Common myeloid progenitor, CD34-positive (primary cell): ENCODE measurements at regions not wholly inside any gene's neighbourhood (a gene's known extent, or its start where the extent isn't known, plus 50 kb on each side); places are given as distances from the start of the nearest gene placed in this dataset.
A peak's percentile ranks its signal among the peaks of the same experiment; 100 is the strongest.
"Not testable (repeated sequence)": the region's sequence is repeated elsewhere in the genome, so short reads cannot be mapped to it uniquely, and the experiment has no call there.

ENCODE experiments used
- CTCF ChIA-PET: fragments of 350-600 bp; sonication (Branson Sonifier 250); formaldehyde crosslinking; loops from one replicate; lab custom pipeline; 2021; ENCODE audit warnings: antibody characterized with exemption; lab: Charles Lee
- POLR2A ChIA-PET: fragments of 350-600 bp; sonication (Branson Sonifier 250); formaldehyde crosslinking; loops from one replicate; lab custom pipeline; 2021; ENCODE audit warnings: antibody characterized with exemption; lab: Charles Lee
- DNase-seq, 3 donors: peaks; one replicate each; pipeline versions ENCODE4 v3.0.0 to v3.0.0-alpha.2; 2013
- H3K27ac ChIP-seq, 2 experiments: 1 replicate in 1 of 2; 2 replicates in 1 of 2; pipeline ENCODE4 v1.7.0; 2013; ENCODE audit warnings: inconsistent platforms in 2 of 2, low read length in 2 of 2, mild to moderate bottlenecking in 2 of 2, low read depth in 1 of 2, moderate library complexity in 1 of 2; ENCODE audit not compliant: severe bottlenecking in 2 of 2, insufficient read depth in 1 of 2, poor library complexity in 1 of 2
- H3K27me3 ChIP-seq, 5 experiments: replicated peaks in 2 of 5; 1 replicate in 3 of 5; 2 replicates in 2 of 5; pipeline versions ENCODE4 v1.6.1 to v1.7.0; 2013; ENCODE audit warnings: low read length in 4 of 5, mild to moderate bottlenecking in 2 of 5, moderate library complexity in 2 of 5, inconsistent platforms in 1 of 5; ENCODE audit not compliant: insufficient read depth in 5 of 5, control insufficient read depth in 4 of 5
- H3K36me3 ChIP-seq, 4 experiments: 1 replicate in 2 of 4; 2 replicates in 2 of 4; pipeline versions ENCODE4 v1.6.1 to v1.7.0; 2013; ENCODE audit warnings: low read length in 3 of 4, control low read depth in 1 of 4, mild to moderate bottlenecking in 1 of 4; ENCODE audit not compliant: control insufficient read depth in 4 of 4, insufficient read depth in 4 of 4
- H3K4me1 ChIP-seq, 4 experiments: 1 replicate in 3 of 4; 2 replicates in 1 of 4; pipeline versions ENCODE4 v1.6.1 to v1.7.1; 2013; ENCODE audit warnings: low read length in 3 of 4, mild to moderate bottlenecking in 3 of 4, control low read depth in 1 of 4, inconsistent platforms in 1 of 4, moderate library complexity in 1 of 4; ENCODE audit not compliant: control insufficient read depth in 4 of 4, insufficient read depth in 4 of 4; ENCODE audit errors: control extremely low read depth in 1 of 4
- H3K4me3 ChIP-seq, 7 experiments: 1 replicate in 4 of 7; 2 replicates in 3 of 7; pipeline versions ENCODE4 v1.5.1 to v1.7.0; 2013; ENCODE audit warnings: mild to moderate bottlenecking in 7 of 7, low read length in 6 of 7, moderate library complexity in 6 of 7, inconsistent platforms in 2 of 7, low read depth in 2 of 7, control low read depth in 1 of 7; ENCODE audit not compliant: insufficient read depth in 4 of 7, control insufficient read depth in 1 of 7; ENCODE audit errors: extremely low read depth in 1 of 7
- H3K9me3 ChIP-seq, 5 experiments: 1 replicate in 4 of 5; 2 replicates in 1 of 5; pipeline versions ENCODE4 v1.6.1 to v1.7.1; 2013; ENCODE audit warnings: low read length in 4 of 5, mild to moderate bottlenecking in 2 of 5, inconsistent platforms in 1 of 5, low read depth in 1 of 5, moderate library complexity in 1 of 5; ENCODE audit not compliant: control insufficient read depth in 4 of 5, insufficient read depth in 2 of 5; ENCODE audit errors: control extremely low read depth in 1 of 5
- whole genome bisulfite sequencing: methylation state at CpG from one replicate; pipeline ENCODE4 v1.1.5; 2013; ENCODE audit not compliant: insufficient coverage; 5-methylcytosine and 5-hydroxymethylcytosine counted together

DNA sequence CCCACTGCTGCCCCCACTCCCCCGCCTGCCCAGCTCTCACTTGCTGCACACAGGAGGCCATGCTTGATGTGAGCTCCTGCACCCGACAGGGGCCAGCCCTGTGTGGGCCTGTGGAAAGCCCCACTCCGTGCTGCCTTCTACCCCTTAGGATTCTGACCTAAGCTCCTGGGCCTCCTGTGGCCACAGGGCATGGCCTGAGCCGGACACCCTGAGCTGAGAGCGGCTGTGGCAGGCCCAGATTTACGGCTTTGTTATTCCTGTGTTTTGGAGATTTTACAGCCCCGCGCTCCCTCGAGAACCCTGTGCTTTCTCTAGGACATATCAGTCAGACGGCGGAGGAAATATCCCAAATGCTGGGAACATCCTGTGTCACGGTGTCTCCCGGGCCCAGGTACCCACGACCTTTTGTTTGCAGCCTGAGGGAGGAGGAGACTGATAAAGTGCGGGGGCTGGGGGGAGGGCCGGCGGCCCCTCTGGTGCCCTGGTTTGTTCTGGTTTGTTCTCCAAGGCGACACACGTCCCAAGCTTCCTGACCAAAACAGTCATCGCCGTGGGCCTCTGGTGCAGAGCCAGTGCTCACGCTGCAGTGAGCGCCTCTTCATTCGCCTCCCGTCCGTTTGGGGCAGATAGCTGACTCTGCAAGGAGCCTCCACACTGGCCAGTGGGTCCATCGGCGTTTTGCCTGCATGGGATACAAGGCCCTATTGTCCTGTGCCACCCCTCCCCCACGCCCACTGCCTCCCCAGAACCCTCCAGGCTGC lies 363.4 kb downstream of the C16orf95 start:
- H3K4me3 ChIP-seq, result no peak overlapping the region
- 59% methylated on average over 27 of the region's 29 CpGs for WGBS
- H3K4me1 ChIP-seq, result peaks cover 0 to 6% (median 5%) of the 10 kb centered on the region in 4 experiments
- POLR2A ChIA-PET, result no interaction called here
- H3K27ac ChIP-seq, result no peak overlapping the region
- H3K9me3 ChIP-seq, result peaks cover 0 to 10% (median 2%) of the 10 kb centered on the region in 5 experiments
- CTCF ChIA-PET, result no interaction called here
- H3K27me3 ChIP-seq, result peaks cover 0 to 51% (median 11%) of the 10 kb centered on the region in 5 experiments
- H3K36me3 ChIP-seq, result no peaks in the 10 kb centered on the region
- DNase-seq, result no peak

DNA sequence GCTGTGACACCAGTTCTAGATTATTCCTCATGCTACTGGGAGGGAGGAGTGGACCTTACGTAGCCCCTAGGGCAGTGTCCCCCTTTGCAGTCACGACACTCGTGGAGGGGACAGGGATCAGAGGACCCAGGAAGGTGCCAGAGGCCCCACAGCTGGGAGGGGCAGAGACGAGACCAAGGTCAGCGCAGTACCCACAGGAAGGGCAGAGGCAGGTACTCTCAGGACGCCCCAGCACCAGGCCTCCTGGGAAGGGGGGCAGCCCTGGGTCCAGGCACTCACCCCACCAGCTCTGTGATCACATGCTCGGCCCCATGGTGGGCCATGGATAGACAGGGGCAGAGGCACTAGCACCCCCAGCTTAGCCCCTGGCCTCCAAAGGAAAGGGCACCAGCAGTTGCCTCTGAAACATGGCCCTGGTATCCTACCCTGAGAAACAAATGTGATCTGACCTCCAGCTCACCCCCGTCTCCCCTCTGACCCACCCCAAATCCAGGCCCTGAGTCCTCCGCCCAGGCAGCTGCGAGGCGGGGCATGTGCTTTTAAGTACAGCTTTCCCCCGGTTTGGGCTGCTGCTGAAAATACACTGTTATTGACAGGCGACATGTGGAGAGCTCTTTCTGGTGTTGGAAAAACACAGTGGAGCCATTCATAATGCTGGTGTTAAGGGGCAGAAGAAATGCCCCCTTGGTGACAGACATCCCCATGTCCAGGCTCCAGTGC lies 361.9 kb downstream of the C16orf95 start:
- ChIA-PET POLR2A (no interaction called here), CTCF (interaction anchor here (0.6 kb wide), 2 partner anchors 21 to 943 kb away, joined by 3 read pairs; no protein-coding TSS in a partner anchor)
- Histone ChIP-seq H3K9me3 (peaks cover 0 to 10% (median 2%) of the 10 kb centered on the region in 5 experiments), H3K27ac (no peak overlapping the region), H3K4me3 (no peak overlapping the region), H3K4me1 (peaks cover 0 to 6% (median 5%) of the 10 kb centered on the region in 4 experiments), H3K27me3 (peaks cover 0 to 62% (median 15%) of the 10 kb centered on the region in 5 experiments), H3K36me3 (no peaks in the 10 kb centered on the region)
- no peak for DNase-seq
- 92% methylated on average over 10 of the region's 13 CpGs for WGBS

DNA sequence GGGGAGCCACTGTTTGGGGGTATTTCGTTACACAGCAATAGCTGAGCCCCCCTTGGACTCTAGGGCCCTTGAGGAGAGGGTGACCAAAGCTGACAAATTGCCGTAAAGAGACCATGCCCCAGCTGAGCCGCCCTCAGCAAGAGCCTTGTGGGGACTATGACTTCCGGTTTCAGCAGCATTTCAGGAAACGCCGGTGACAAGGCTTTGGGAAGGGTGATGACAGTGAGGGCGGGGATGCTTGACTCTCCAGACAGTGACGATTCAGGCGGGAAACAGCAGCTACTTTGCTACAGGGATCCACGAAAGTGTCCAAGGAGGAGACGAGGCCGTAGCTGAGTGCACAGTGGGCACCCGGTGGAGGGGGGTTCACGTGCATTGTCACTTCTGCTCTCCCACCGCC lies 360.8 kb downstream of the C16orf95 start:
- Histone ChIP-seq H3K27me3 (peaks cover 0 to 74% (median 20%) of the 10 kb centered on the region in 5 experiments), H3K36me3 (no peaks in the 10 kb centered on the region), H3K9me3 (peaks cover 0 to 10% (median 2%) of the 10 kb centered on the region in 5 experiments), H3K4me1 (peaks cover 0 to 6% (median 5%) of the 10 kb centered on the region in 4 experiments), H3K4me3 (no peak overlapping the region), H3K27ac (no peak overlapping the region)
- 33% methylated on average over 12 of the region's 15 CpGs for WGBS
- ChIA-PET CTCF (no interaction called here), POLR2A (no interaction called here)
- DNase-seq, result peak in 2 of 3 donors; percentile 5 to 16

DNA sequence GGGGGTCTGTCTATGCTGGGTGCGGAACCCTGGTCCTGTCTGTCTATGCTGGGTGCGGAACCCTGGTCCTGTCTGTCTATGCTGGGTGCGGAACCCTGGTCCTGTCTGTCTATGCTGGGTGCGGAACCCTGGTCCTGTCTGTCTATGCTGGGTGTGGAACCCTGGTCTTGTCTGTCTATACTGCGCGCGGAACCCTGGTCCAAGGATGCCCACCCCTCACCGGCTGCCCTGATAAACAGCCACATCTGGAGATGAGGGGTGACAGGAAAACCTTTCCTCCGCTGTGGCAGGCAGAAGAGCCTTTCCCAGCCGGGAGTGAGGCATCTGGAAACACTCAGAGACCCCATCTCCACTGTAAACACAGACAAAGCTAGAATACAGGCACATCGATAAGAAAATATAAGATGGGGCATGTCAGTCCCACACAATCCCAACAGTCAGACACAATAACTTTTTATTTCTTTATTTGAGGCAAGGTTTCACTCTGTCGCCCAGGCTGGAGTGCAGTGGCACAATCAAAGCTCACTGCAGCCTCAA lies 359.5 kb downstream of the C16orf95 start:
- POLR2A ChIA-PET, H3K27ac ChIP-seq, H3K36me3 ChIP-seq, H3K9me3 ChIP-seq, H3K4me3 ChIP-seq, CTCF ChIA-PET, DNase-seq, H3K4me1 ChIP-seq: not testable (repeated sequence)
- WGBS, result 99% methylated on average over 7 of the region's 12 CpGs
- H3K27me3 ChIP-seq, result peaks cover 0 to 83% (median 20%) of the 10 kb centered on the region in 5 experiments

DNA sequence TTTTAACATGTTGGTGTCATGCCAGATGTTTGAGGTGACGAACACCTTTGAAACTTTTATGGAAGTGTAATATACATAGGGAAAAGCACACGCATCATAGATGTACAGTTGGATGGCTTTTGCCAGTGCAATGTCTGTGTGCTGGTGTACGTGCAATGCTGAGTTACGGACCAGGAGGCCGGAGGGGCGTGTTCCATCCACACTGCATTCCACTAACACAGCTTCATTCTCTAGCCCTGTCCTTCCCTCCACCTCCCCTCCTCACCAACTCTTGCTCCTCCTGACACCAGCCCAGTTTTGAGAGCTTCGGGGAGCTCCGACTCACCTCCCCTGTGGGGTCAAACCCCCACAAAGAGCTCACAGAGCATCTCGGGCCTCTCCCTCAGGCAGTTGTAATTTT lies 358.8 kb downstream of the C16orf95 start:
- Histone ChIP-seq H3K36me3 (no peaks in the 10 kb centered on the region), H3K27ac (no peak overlapping the region), H3K9me3 (peaks cover 0 to 4% (median 0%) of the 10 kb centered on the region in 5 experiments), H3K4me1 (peaks cover 0 to 6% (median 5%) of the 10 kb centered on the region in 4 experiments), H3K4me3 (no peak overlapping the region), H3K27me3 (peaks cover 0 to 76% (median 20%) of the 10 kb centered on the region in 5 experiments)
- DNase-seq, result no peak
- CTCF ChIA-PET, result no interaction called here
- 90% methylated on average over 8 of the region's 9 CpGs for WGBS
- POLR2A ChIA-PET, result no interaction called here

DNA sequence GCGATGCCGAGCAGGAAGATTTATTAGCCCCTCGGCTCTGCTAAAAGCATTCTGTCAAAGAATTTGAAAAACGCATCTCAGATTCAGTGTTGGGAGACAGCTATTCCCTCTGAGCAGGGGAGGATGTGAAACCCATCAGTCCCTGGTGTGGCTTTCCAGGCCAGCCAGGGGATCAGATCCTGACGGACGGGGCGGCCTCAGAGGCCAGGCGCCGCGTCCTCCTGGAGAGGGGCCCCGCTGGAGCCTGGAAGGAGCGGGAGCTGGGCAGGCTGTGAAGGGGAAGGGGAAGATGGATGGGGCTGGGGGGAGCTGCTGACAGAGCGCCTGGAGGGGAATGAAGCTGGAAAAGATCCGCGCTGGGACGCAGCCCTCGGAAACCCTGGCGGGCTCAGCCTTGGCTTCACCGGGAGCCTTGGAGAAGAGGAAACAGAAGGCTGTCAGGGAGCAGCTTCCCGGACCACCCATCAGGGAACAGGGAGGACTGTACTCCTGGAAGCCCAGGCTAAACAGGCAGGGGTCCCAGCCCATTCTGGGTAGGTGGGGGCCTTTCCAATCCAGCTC lies 358.0 kb downstream of the C16orf95 start:
- 13% methylated on average over 16 of the region's 20 CpGs for WGBS
- Histone ChIP-seq H3K36me3 (no peaks in the 10 kb centered on the region), H3K27ac (no peak overlapping the region), H3K9me3 (no peaks in the 10 kb centered on the region), H3K4me1 (peaks cover 0 to 6% (median 5%) of the 10 kb centered on the region in 4 experiments), H3K27me3 (peaks cover 0 to 69% (median 20%) of the 10 kb centered on the region in 5 experiments), H3K4me3 (no peak overlapping the region)
- CTCF ChIA-PET, result no interaction called here
- POLR2A ChIA-PET, result no interaction called here
- no peak for DNase-seq
